WTC11 (cell line): ENCODE measurements at regions not wholly inside any gene's neighbourhood (a gene's known extent, or its start where the extent isn't known, plus 50 kb on each side); places are given as distances from the start of the nearest gene placed in this dataset.

Experiments
- ATAC-seq: fragments of 200-7000 bp; cut with Tn5 transposase; 2 replicates; pipeline ENCODE4 v1.10.0; 2021; ENCODE audit warnings: mild to moderate bottlenecking, moderate library complexity
- CTCF ChIA-PET: fragments of 300-600 bp; sonication (Branson Sonifier 250); formaldehyde crosslinking; loops from one replicate; lab custom pipeline; 2021; ENCODE audit warnings: antibody characterized with exemption; lab: Charles Lee
- POLR2A ChIA-PET: fragments of 350-600 bp; sonication (Branson Sonifier 250); formaldehyde crosslinking; loops from one replicate; lab custom pipeline; 2021; ENCODE audit warnings: antibody characterized with exemption; lab: Charles Lee
- DNase-seq: peaks from one replicate; pipeline ENCODE4 v3.0.0; 2021; ENCODE audit warnings: low spot score
- H3K27ac Mint-ChIP-seq: 2 replicates; pipeline ENCODE4 v1.8.0; 2021; ENCODE audit warnings: mixed read lengths
- H3K27me3 Mint-ChIP-seq: 2 replicates; pipeline ENCODE4 v1.8.0; 2021; ENCODE audit warnings: low read depth, mild to moderate bottlenecking, moderate library complexity, mixed read lengths
- H3K36me3 Mint-ChIP-seq: 2 replicates; pipeline ENCODE4 v1.8.0; 2021; ENCODE audit warnings: mixed read lengths
- H3K4me1 Mint-ChIP-seq: 2 replicates; pipeline ENCODE4 v1.8.0; 2022; ENCODE audit warnings: mixed read lengths
- H3K4me3 Mint-ChIP-seq: 2 replicates; pipeline ENCODE4 v1.8.0; 2021; ENCODE audit warnings: mild to moderate bottlenecking, moderate library complexity, mixed read lengths
- H3K9me3 Mint-ChIP-seq: 2 replicates; pipeline ENCODE4 v1.8.0; 2021; ENCODE audit warnings: mixed read lengths
- AR ChIP-seq: fragments of 250-450 bp; sonication (Bioruptor Pico); IDR thresholded peaks from 2 replicates; pipeline ENCODE4 v1.9.0; 2021; ENCODE audit warnings: mild to moderate bottlenecking
- ATF6 ChIP-seq: sonication (generic); formaldehyde crosslinking; IDR thresholded peaks from 2 replicates; pipeline ENCODE4 v1.8.1; 2023; ENCODE audit warnings: mild to moderate bottlenecking, missing genetic modification reagents
- CBFB ChIP-seq: sonication (generic); formaldehyde crosslinking; IDR thresholded peaks from 2 replicates; pipeline ENCODE4 v1.8.1; 2022; ENCODE audit warnings: mild to moderate bottlenecking, low read depth, missing genetic modification reagents
- E2F4 ChIP-seq: sonication (generic); formaldehyde crosslinking; IDR thresholded peaks from 2 replicates; pipeline ENCODE4 v1.8.1; 2022; ENCODE audit warnings: low read depth, mild to moderate bottlenecking, moderate library complexity, missing genetic modification reagents, borderline replicate concordance
- ELF4 ChIP-seq: sonication (generic); formaldehyde crosslinking; IDR thresholded peaks from 2 replicates; pipeline ENCODE4 v1.8.1; 2022; ENCODE audit warnings: low read depth, mild to moderate bottlenecking, moderate library complexity, missing genetic modification reagents
- EMX1 ChIP-seq: fragments of 250-450 bp; sonication (Bioruptor Pico); IDR thresholded peaks from 2 replicates; pipeline ENCODE4 v1.8.0; 2021; ENCODE audit warnings: mild to moderate bottlenecking
- ESRRA ChIP-seq: sonication (generic); formaldehyde crosslinking; IDR thresholded peaks from 2 replicates; pipeline ENCODE4 v1.8.1; 2022; ENCODE audit warnings: mild to moderate bottlenecking, missing genetic modification reagents, borderline replicate concordance
- FOXK1 ChIP-seq: sonication (generic); formaldehyde crosslinking; IDR thresholded peaks from 2 replicates; pipeline ENCODE4 v1.8.0; 2022; ENCODE audit warnings: mild to moderate bottlenecking, moderate library complexity, missing genetic modification reagents
- GTF2I ChIP-seq: fragments of 250-450 bp; sonication (Bioruptor Pico); conservative IDR thresholded peaks from 2 replicates; pipeline ENCODE4 v1.4.0; 2021; ENCODE audit warnings: mild to moderate bottlenecking
- HMGXB4 ChIP-seq: sonication (generic); formaldehyde crosslinking; IDR thresholded peaks from 2 replicates; pipeline ENCODE4 v1.8.1; 2023; ENCODE audit warnings: mild to moderate bottlenecking, moderate library complexity, missing genetic modification reagents
- MAX ChIP-seq: sonication (generic); formaldehyde crosslinking; IDR thresholded peaks from 2 replicates; pipeline ENCODE4 v1.8.0; 2022; ENCODE audit warnings: mild to moderate bottlenecking, missing genetic modification reagents
- NFE2L1 ChIP-seq: sonication (generic); formaldehyde crosslinking; IDR thresholded peaks from 2 replicates; pipeline ENCODE4 v1.8.1; 2023; ENCODE audit warnings: missing genetic modification reagents
- PRRX2 ChIP-seq: fragments of 250-450 bp; sonication (Bioruptor Pico); IDR thresholded peaks from 2 replicates; pipeline ENCODE4 v1.8.0; 2021; ENCODE audit warnings: mild to moderate bottlenecking
- RELA ChIP-seq: sonication (generic); formaldehyde crosslinking; IDR thresholded peaks from 2 replicates; pipeline ENCODE4 v1.8.1; 2022; ENCODE audit warnings: missing genetic modification reagents, mild to moderate bottlenecking, borderline replicate concordance
- SMAD3 ChIP-seq: sonication (generic); formaldehyde crosslinking; IDR thresholded peaks from 2 replicates; pipeline ENCODE4 v1.8.0; 2022; ENCODE audit warnings: missing genetic modification reagents, mild to moderate bottlenecking, borderline replicate concordance
- SMAD4 ChIP-seq: sonication (generic); formaldehyde crosslinking; IDR thresholded peaks from 2 replicates; pipeline ENCODE4 v1.8.0; 2022; ENCODE audit warnings: mild to moderate bottlenecking, missing genetic modification reagents
- SP1 ChIP-seq: sonication (generic); formaldehyde crosslinking; conservative IDR thresholded peaks from 2 replicates; pipeline ENCODE4 v1.8.1; 2022; ENCODE audit warnings: missing genetic modification reagents
- TEAD4 ChIP-seq: sonication (generic); formaldehyde crosslinking; IDR thresholded peaks from 2 replicates; pipeline ENCODE4 v1.8.0; 2022; ENCODE audit warnings: mild to moderate bottlenecking, missing genetic modification reagents
- USF2 ChIP-seq: sonication (generic); formaldehyde crosslinking; IDR thresholded peaks from 2 replicates; pipeline ENCODE4 v1.8.1; 2023; ENCODE audit warnings: mild to moderate bottlenecking, missing genetic modification reagents, moderate library complexity
- ZBTB43 ChIP-seq: sonication (generic); formaldehyde crosslinking; IDR thresholded peaks from 2 replicates; pipeline ENCODE4 v1.8.1; 2023; ENCODE audit warnings: mild to moderate bottlenecking, missing genetic modification reagents
- ZMAT4 ChIP-seq: fragments of 250-450 bp; sonication (Bioruptor Pico); IDR thresholded peaks from 2 replicates; pipeline ENCODE4 v1.9.0; 2021; ENCODE audit warnings: mild to moderate bottlenecking
- ZNF281 ChIP-seq: sonication (generic); formaldehyde crosslinking; IDR thresholded peaks from 2 replicates; pipeline ENCODE4 v1.8.0; 2023; ENCODE audit warnings: mild to moderate bottlenecking, missing genetic modification reagents
- ZNF396 ChIP-seq: fragments of 250-450 bp; sonication (Bioruptor Pico); IDR thresholded peaks from 2 replicates; pipeline ENCODE4 v1.8.0; 2021; ENCODE audit warnings: mild to moderate bottlenecking, moderate library complexity, borderline replicate concordance

GRCh38 chr5:120139039-120139438, 325.1 kb upstream of the PRR16 start:
- no peak for DNase-seq
- H3K4me3 Mint-ChIP-seq = no peak overlapping the region
- H3K27me3 Mint-ChIP-seq = no peaks in the 10 kb centered on the region
- peaks cover 2% of the 10 kb centered on the region for H3K9me3 Mint-ChIP-seq
- ATAC-seq = no peak
- TF ChIP-seq SP1 (CRISPR knock-in tag) = no peak
- TF ChIP-seq TEAD4 (CRISPR knock-in tag) = no peak
- TF ChIP-seq RELA (CRISPR knock-in tag) = no peak
- TF ChIP-seq CBFB = no peak
- no peak for TF ChIP-seq MAX
- no peak for TF ChIP-seq GTF2I (CRISPR knock-in tag)
- TF ChIP-seq EMX1 (CRISPR knock-in tag) = no peak
- TF ChIP-seq PRRX2 (CRISPR knock-in tag) = no peak
- TF ChIP-seq FOXK1 (CRISPR knock-in tag) = no peak
- no peak for TF ChIP-seq ZMAT4
- TF ChIP-seq USF2 (CRISPR knock-in tag) = no peak
- no peak for TF ChIP-seq ZNF281 (CRISPR knock-in tag)
- TF ChIP-seq ATF6 = no peak
- no peak for TF ChIP-seq ZBTB43
- no peaks in the 10 kb centered on the region for H3K4me1 Mint-ChIP-seq
- peaks cover 3% of the 10 kb centered on the region for H3K36me3 Mint-ChIP-seq
- ChIA-PET POLR2A (no interaction called here), CTCF (no interaction called here)
- H3K27ac Mint-ChIP-seq = no peak overlapping the region

- ATAC-seq = no peak
- ChIA-PET CTCF (no interaction called here), POLR2A (no interaction called here)
- no peaks in the 10 kb centered on the region for H3K27me3 Mint-ChIP-seq
- no peak overlapping the region for H3K27ac Mint-ChIP-seq
- no peak for DNase-seq
- no peak overlapping the region for H3K4me3 Mint-ChIP-seq
- H3K9me3 Mint-ChIP-seq = peaks cover 16% of the 10 kb centered on the region
- peaks cover 9% of the 10 kb centered on the region for H3K36me3 Mint-ChIP-seq
- H3K4me1 Mint-ChIP-seq = no peaks in the 10 kb centered on the region
- no peak for TF ChIP-seq CBFB
- TF ChIP-seq ZNF396 (CRISPR knock-in tag) = no peak
- TF ChIP-seq SMAD4 = no peak
- TF ChIP-seq ELF4 = no peak
- no peak for TF ChIP-seq E2F4 (CRISPR knock-in tag)
- no peak for TF ChIP-seq NFE2L1 (CRISPR knock-in tag)
- no peak for TF ChIP-seq SMAD3 (CRISPR knock-in tag)
- no peak for TF ChIP-seq AR
- TF ChIP-seq HMGXB4 (CRISPR knock-in tag) = no peak
- no peak for TF ChIP-seq ESRRA (CRISPR knock-in tag)
These were observed 323.6 kb upstream of the PRR16 start for GRCh38 chr5:120140501-120140900.
